ENCODE measurements at regions not wholly inside any gene's neighbourhood (a gene's known extent, or its start where the extent isn't known, plus 50 kb on each side); places are given as distances from the start of the nearest gene placed in this dataset.

DNA sequence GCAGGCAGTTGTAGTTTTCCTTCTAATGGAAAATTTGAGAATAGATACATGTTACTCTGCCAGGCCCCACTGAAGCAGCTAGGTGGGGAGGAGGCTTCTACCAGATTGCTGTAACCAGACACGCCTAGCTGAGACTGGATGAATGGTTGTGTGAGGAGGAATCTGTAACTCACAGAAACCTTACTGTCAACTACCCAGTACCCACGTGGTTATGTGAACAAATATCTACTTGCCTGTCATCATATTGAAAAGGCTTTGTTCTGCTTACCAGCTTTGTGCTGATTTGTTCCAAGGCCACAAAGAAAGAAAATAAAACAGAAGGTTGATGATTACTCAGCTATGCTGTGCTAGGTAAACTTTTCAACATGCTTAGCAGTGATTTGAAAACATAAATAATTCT lies 167.2 kb downstream of the CAPZA3 start:
- DNase-seq = no peak

- no peak for DNase-seq
These were observed 168.5 kb downstream of the CAPZA3 start for GRCh38 chr12:18906395-18906794.

DNA sequence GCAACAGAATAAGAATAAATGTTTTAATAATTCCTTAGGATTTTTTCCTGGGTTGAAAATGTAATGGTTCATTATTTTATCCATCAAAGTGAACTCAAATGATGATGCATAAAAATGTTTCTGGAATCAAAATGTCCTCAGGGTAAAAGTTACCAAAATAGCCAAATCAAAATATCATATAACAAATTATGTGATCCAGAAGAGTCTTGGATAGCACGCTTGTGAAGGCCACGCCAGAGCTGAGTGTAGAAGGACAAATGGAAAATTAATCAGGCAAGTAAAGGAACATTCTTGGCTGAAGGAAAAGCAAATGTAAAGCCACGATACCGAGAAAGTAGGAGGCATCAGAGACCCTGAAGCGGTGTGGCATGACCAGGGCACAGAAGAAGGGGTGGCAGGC lies 169.2 kb downstream of the CAPZA3 start:
- DNase-seq = no peak

DNA sequence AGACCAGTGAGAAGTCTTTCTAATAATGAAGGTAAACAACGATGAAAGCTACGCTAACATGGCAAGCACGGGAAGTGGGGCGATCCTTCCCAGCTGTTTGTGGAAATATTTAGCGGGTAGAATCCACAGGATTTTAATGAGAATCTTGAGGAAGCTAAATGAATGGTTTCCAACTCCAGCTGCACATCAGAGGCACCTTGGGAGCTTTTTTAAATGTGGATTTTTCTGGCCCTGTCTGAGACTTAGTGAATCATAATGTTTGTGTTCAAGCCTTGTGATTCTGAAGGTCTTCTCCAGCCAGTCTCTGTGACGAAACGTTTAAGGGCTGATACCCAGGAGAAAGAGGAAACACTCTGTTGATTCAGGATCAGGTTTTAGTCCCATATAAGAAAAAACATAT lies 169.8 kb downstream of the CAPZA3 start:
- DNase-seq = no peak

- no peak for DNase-seq
These were observed 170.3 kb downstream of the CAPZA3 start for GRCh38 chr12:18908191-18908590.

DNA sequence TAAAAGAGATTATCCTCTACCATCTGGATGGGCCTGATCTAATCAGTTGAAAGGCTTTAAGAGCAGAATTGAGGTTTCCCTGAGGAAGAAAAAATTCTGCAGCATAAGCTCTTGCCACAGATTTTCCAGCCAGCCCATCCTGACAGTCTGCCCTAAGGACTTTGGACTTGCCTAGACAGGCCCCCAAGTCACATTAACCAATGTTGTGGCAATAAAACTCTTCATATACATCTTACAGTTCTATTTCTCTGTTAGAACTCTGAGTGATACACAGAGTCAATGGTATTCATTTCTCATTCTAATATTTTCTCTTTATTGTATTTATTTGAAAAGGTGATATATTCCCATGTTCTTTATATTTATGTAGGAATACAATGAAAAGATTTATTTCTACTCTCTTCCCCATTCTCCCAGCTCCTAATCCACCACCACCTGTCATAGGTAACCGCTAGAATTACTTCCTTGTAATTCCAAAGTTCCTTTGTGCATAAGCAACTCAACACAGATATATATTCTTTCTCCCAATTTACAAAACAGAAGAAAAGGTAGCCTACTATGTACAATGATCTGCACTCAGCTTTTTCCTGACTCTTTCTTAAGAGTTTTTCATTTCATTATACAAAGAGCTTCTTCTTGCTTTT lies 182.1 kb downstream of the CAPZA3 start:
- no peak for DNase-seq

GRCh38 chr12:18922851-18923250 lies 184.9 kb downstream of the CAPZA3 start:
- no peak for DNase-seq

DNA sequence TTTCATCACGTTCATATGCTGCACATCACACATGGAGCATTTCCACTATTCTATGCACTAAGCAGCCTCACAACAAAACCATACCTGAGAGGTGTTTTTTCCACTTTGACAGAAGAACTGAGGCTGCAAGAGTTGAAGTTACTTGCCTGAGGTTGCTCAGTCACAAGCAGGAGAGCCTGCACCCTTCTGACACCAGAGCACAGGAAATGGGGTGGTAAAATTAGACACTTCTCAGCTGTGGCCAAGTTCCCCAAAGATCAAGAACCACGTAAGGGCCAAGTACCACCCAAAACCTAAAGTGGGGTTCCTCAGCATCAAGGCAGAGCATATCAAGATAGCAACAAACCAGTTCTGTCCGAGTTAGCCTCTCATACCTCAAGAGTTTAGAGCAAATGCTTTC lies 185.8 kb downstream of the CAPZA3 start:
- no peak for DNase-seq

DNA sequence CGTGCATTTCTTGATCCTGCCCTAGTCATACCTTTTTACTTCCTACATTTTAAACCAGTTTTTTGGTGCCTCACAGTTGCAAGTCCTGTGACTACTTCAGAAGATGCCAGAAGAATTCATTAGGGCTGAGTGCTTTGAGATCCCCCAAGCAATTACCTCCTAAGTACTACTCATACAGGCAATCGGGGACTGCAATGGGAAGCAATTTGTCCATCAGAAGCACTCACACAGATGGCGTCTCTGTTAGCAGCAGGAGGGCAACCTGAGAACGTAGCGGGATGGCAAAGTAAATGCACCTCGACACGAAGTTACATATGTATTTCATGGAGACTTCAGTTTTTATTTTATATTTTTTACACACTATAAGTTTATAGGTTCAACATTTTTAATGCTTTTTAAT lies 188.3 kb downstream of the CAPZA3 start:
- no peak for DNase-seq

- no peak for DNase-seq
These were observed 194.3 kb downstream of the CAPZA3 start for GRCh38 chr12:18932211-18932610.

DNA sequence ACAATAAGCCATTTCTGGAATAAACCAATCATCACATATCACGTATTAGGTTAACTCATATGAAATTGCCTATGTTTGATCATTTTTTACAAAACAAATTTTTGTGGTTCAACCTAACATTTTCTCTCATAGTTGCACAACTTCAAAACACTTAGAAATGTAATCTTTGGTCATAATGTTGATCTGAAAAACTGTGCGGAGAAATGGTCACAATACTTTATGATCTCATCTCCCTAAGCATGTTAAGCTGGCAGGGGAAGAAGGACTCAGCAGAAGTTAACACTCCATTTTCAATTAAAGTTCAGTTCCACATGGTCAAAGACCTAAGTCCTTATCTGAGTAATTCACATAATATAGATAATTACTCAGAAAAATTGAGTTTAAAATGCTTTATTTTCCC lies 194.8 kb downstream of the CAPZA3 start:
- no peak for DNase-seq

DNA sequence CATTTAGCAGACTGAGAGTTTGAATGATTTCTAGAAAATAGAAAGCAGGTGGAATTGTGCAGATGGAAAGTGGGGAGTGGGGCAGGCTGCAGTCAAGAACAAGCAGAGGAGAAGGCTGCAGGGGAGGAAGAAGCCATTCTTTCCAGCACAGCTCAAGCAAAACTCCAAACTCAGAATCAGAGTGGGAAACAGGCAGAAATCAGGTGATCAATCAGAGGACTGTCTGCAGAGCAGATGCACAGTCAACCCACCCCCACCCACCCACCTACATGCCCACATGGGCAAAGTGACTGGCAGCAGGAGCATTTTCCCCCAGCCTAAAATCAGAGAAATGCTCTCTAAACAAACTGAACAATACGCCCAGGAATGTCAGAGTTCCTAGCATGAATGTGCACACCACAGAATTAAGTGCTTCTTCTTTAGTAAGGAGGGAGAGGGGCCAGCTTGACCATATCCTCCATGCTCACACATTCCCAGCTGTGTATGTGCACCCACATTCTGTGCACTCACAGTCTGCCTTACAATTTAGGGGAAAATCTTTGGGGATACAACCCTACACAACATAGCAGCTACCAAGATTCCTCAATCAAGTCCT lies 194.1 kb upstream of the PLEKHA5 start:
- no peak for DNase-seq

- no peak for DNase-seq
These were observed 190.5 kb upstream of the PLEKHA5 start for GRCh38 chr12:18939051-18939450.

GRCh38 chr12:18942669-18943068 lies 186.9 kb upstream of the PLEKHA5 start:
- DNase-seq = no peak

- no peak for DNase-seq
These were observed 186.3 kb upstream of the PLEKHA5 start for GRCh38 chr12:18943200-18943599.

DNA sequence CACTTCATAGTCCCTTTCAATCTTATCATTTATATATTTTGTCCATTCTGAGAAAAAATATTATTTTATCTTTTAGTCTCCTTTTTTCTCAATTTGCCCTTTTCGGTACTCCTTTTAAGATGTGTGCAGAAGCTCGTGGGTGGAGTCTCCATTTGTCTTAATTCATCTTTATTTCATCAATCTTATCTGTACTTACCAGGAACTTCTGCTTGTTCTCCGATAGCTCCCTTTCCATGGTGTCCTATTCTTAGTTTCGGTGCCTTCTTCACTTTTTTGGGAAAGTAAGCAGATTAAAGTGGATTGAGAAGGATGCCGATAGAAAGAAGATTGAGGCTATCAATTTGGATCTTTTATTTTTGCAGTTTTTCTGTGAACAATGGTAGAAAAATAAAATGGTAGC lies 183.4 kb upstream of the PLEKHA5 start:
- DNase-seq = no peak

- no peak for DNase-seq
These were observed 178.3 kb upstream of the PLEKHA5 start for GRCh38 chr12:18951218-18951617.

DNA sequence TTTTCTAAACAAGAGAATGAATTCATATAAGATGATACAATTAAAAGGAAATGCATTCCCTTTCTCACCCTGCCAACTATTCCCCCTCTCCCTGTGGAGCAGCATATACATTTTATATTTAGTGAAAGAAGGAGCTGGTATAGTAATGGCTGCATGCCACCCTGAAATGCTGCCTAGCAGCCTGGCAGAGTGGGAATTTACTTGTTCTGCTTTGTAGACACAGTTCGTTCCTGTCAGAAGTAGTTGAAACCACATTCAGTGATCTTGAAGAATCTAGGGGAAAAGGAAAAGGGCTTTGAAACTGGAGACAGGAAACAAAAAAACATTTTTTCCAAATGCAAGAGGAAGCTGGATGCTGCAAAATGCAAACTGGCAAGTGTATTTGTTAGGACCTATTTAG lies 176.0 kb upstream of the PLEKHA5 start:
- DNase-seq = no peak

GRCh38 chr12:18955594-18955993 lies 173.9 kb upstream of the PLEKHA5 start:
- DNase-seq = no peak

DNA sequence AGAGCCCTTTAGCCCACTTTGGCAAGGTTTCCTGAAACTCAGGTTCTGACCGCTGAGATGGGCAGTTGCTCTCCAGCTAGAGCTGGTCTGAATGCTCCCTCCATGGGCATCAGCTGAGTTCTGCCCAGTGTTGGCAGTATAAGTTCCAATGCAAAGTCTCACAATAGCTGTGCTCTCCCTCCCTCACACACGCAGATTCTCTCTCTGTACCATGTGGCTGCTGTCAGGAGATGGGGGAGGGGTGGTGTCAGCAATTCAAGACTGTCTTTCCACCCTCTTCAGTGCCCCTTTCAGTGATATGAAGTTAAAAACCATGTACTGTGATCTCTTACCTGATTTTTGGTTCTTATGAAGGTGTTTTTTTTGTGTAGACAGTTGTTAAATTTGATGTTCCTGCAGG lies 164.3 kb upstream of the PLEKHA5 start:
- no peak for DNase-seq

GRCh38 chr12:18966954-18967353 lies 162.6 kb upstream of the PLEKHA5 start:
- DNase-seq = no peak

DNA sequence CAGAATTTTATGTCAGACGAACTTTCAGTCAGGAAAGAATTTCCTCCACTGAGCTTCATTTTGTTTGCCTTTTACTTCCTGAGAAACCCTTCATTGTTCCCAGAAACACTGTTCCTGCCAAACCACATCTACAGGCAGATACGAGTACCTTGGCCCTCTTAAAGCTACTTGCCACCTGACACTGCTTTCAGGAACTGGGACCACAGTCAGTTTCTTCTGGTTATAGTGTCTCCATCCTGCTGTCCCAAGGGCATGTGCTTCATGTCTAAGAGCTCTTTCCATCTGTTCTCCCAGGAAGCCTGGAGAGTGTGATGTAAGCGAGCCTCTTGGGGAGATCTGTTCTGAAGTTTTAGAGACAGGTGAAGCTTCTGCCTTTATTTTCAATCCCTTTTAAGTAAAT lies 161.7 kb upstream of the PLEKHA5 start:
- DNase-seq = peak; percentile 14

DNA sequence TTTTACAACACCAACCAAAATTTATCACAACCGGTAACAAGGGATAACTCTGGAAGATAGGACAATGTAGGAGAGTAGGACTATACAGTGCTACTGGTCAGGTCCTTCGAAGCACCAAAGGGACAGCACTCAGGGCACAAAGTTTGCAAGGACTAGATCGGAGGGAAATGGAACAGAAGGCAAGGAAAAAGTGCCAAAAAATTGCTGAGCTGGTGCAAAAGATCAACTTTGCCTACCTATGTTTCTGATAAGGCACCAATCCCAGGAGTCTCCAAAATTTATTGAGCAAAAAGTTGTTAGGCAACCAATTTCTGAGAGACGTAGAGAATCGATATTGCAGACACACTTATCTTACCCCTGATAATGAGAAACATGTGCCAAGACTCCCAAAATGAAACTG lies 160.0 kb upstream of the PLEKHA5 start:
- no peak for DNase-seq

GRCh38 chr12:18970603-18971002 lies 158.9 kb upstream of the PLEKHA5 start:
- DNase-seq = no peak

DNA sequence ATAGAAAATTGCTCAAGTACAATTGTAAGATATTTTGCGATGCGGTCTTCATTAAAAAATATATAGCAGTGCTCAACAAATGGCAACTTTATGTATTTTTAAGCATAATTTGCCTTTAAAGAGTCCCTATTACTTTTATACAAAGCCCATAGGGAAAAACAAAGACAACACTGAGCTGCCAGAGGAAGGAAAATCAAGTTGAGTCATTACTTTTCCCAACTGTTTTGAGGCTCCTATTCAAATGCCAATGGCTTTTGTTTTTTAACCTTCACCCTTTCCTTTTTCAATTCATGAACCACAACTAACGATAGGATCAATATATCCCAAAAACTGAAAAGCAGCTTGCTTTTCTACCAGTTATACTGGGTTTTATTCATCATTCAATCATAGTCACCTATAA lies 157.6 kb upstream of the PLEKHA5 start:
- no peak for DNase-seq

All from NCI-H2029 (cell line).